Panc1 (cell line): ENCODE measurements at regions not wholly inside any gene's neighbourhood (a gene's known extent, or its start where the extent isn't known, plus 50 kb on each side); places are given as distances from the start of the nearest gene placed in this dataset.

Source experiments
- ATAC-seq: fragments of 200-7000 bp; cut with Tn5 transposase; 2 replicates; pipeline ENCODE4 v1.9.1; 2020; ENCODE audit warnings: mild to moderate bottlenecking, moderate library complexity
- BruUV-seq: library from RNA; stranded (reverse); fragments of 400-500 nt; replicated peaks from 2 replicates; lab custom pipeline; 2021; lab: Mats Ljungman, UMichigan
- CTCF ChIA-PET: fragments of 300-600 bp; sonication (Branson Sonifier 250); formaldehyde crosslinking; loops from one replicate; lab custom pipeline; 2022; ENCODE audit warnings: antibody characterized with exemption; lab: Charles Lee
- POLR2A ChIA-PET: fragments of 300-600 bp; sonication (Branson Sonifier 250); formaldehyde crosslinking; loops from one replicate; lab custom pipeline; 2022; ENCODE audit warnings: antibody characterized with exemption; lab: Charles Lee
- DNase-seq: peaks from one replicate; pipeline ENCODE4 v3.0.0-alpha.2; 2010; ENCODE audit warnings: low read depth, low spot score
- H3K27ac ChIP-seq: 2 replicates; pipeline ENCODE4 v1.5.1; 2011; ENCODE audit warnings: mild to moderate bottlenecking, low read length, inconsistent platforms
- H3K27me3 ChIP-seq: fragments of 200-500 bp; sonication (Bioruptor generic); 2 replicates; pipeline ENCODE4 v1.6.0; 2014; ENCODE audit warnings: low read length, inconsistent platforms; ENCODE audit not compliant: control insufficient read depth, insufficient read depth
- H3K36me3 ChIP-seq: fragments of 200-500 bp; sonication (Bioruptor generic); 2 replicates; pipeline ENCODE4 v1.5.1; 2014; ENCODE audit warnings: inconsistent platforms, mild to moderate bottlenecking, low read length, moderate library complexity; ENCODE audit not compliant: control insufficient read depth, insufficient read depth
- H3K4me1 ChIP-seq: 2 replicates; pipeline ENCODE4 v1.5.1; 2011; ENCODE audit warnings: inconsistent platforms, mild to moderate bottlenecking, low read length, moderate library complexity; ENCODE audit not compliant: control insufficient read depth, insufficient read depth
- H3K4me3 ChIP-seq, 2 experiments: 2 replicates each; pipeline ENCODE4 v1.5.1; 2011 to 2012; ENCODE audit warnings: low read depth in 2 of 2, low read length in 2 of 2, mild to moderate bottlenecking in 2 of 2, inconsistent platforms in 1 of 2, moderate library complexity in 1 of 2
- H3K9me3 ChIP-seq: fragments of 200-500 bp; sonication (Bioruptor generic); 2 replicates; pipeline ENCODE4 v1.5.1; 2014; ENCODE audit warnings: low read depth, mild to moderate bottlenecking, inconsistent platforms, low read length, moderate library complexity; ENCODE audit not compliant: control insufficient read depth, insufficient read depth
- POLR2AphosphoS5 ChIP-seq: IDR thresholded peaks from 2 replicates; pipeline ENCODE4 v1.6.1; 2012; ENCODE audit warnings: mild to moderate bottlenecking, low read depth, low read length, moderate library complexity
- SIN3A ChIP-seq: IDR thresholded peaks from 2 replicates; pipeline ENCODE4 v1.6.1; 2012; ENCODE audit warnings: low read depth, mild to moderate bottlenecking, low read length, moderate library complexity, borderline replicate concordance; ENCODE audit not compliant: insufficient read depth
- TCF7L2 ChIP-seq: IDR thresholded peaks from 2 replicates; pipeline ENCODE4 v1.6.1; 2011; ENCODE audit warnings: mild to moderate bottlenecking, low read depth, low read length, inconsistent platforms
- in situ Hi-C: cut with HindIII; loops from 2 replicates; pipeline ENCODE4 v1.10.0; 2016; ENCODE audit warnings: low sequenced_read_pairs, low pct_unique_long_range_greater_than_20kb
- intact Hi-C: fragments of 100-400 bp; cut with micrococcal nuclease; formaldehyde crosslinking; loops from one replicate; pipeline ENCODE4 v1.10.0; 2022; ENCODE audit not compliant: unreplicated experiment
- TF ChIP-seq, protein P1 (sequence below), 2 experiments: IDR thresholded peaks; 2 replicates each; pipeline ENCODE4 v1.6.1; 2011 to 2012; ENCODE audit warnings: low read depth in 2 of 2, control low read depth in 1 of 2, low read length in 1 of 2, mild to moderate bottlenecking in 1 of 2, moderate library complexity in 1 of 2; ENCODE audit not compliant: insufficient read depth in 1 of 2
- TF ChIP-seq, protein P2 (sequence below): fragments of 450-650 bp; IDR thresholded peaks from 2 replicates; pipeline ENCODE4 v1.5.1; 2017; ENCODE audit warnings: mild to moderate bottlenecking

DNA sequence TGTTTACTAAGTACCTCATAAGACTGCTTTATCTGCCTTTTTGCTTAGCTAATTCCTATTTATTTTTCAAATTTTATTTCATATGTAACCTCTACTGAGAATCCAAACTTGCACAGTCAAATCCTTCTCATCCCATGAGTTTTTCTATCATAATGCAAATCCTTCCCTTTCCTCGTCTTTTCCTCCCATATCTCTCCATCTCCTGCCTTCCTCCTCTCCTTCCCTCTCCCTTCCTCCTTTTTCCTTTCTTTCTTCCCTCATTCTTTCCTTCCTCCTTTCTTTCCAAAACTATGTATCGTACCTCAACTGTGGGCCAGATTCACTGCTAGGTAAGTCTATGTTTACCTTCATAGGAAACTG is 201.4 kb upstream of the TMTC4 start:
- Histone ChIP-seq H3K36me3 (no peaks in the 10 kb centered on the region), H3K9me3 (no peaks in the 10 kb centered on the region), H3K27ac (no peak overlapping the region), H3K4me1 (no peaks in the 10 kb centered on the region), H3K27me3 (no peaks in the 10 kb centered on the region), H3K4me3 (no peak overlapping the region)
- intact Hi-C loops (no loop called here), in situ Hi-C loops (no loop called here)
- ChIA-PET CTCF (no interaction called here), POLR2A (no interaction called here)
- BruUV-seq = no TSS peak
- DNase-seq = no peak
- ATAC-seq = no peak
- TF ChIP-seq POLR2AphosphoS5 = no peak
- TF ChIP-seq SIN3A = no peak
- TF ChIP-seq, protein P1, sequence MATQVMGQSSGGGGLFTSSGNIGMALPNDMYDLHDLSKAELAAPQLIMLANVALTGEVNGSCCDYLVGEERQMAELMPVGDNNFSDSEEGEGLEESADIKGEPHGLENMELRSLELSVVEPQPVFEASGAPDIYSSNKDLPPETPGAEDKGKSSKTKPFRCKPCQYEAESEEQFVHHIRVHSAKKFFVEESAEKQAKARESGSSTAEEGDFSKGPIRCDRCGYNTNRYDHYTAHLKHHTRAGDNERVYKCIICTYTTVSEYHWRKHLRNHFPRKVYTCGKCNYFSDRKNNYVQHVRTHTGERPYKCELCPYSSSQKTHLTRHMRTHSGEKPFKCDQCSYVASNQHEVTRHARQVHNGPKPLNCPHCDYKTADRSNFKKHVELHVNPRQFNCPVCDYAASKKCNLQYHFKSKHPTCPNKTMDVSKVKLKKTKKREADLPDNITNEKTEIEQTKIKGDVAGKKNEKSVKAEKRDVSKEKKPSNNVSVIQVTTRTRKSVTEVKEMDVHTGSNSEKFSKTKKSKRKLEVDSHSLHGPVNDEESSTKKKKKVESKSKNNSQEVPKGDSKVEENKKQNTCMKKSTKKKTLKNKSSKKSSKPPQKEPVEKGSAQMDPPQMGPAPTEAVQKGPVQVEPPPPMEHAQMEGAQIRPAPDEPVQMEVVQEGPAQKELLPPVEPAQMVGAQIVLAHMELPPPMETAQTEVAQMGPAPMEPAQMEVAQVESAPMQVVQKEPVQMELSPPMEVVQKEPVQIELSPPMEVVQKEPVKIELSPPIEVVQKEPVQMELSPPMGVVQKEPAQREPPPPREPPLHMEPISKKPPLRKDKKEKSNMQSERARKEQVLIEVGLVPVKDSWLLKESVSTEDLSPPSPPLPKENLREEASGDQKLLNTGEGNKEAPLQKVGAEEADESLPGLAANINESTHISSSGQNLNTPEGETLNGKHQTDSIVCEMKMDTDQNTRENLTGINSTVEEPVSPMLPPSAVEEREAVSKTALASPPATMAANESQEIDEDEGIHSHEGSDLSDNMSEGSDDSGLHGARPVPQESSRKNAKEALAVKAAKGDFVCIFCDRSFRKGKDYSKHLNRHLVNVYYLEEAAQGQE (IDR thresholded peaks at IDR 0.05; ENCODE audit: insufficient read depth in 1 of 2, low read depth in 2 of 2, low read length in 1 of 2) = no peak
- TF ChIP-seq, protein P2, sequence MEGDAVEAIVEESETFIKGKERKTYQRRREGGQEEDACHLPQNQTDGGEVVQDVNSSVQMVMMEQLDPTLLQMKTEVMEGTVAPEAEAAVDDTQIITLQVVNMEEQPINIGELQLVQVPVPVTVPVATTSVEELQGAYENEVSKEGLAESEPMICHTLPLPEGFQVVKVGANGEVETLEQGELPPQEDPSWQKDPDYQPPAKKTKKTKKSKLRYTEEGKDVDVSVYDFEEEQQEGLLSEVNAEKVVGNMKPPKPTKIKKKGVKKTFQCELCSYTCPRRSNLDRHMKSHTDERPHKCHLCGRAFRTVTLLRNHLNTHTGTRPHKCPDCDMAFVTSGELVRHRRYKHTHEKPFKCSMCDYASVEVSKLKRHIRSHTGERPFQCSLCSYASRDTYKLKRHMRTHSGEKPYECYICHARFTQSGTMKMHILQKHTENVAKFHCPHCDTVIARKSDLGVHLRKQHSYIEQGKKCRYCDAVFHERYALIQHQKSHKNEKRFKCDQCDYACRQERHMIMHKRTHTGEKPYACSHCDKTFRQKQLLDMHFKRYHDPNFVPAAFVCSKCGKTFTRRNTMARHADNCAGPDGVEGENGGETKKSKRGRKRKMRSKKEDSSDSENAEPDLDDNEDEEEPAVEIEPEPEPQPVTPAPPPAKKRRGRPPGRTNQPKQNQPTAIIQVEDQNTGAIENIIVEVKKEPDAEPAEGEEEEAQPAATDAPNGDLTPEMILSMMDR = no peak
- no peak for TF ChIP-seq TCF7L2

DNA sequence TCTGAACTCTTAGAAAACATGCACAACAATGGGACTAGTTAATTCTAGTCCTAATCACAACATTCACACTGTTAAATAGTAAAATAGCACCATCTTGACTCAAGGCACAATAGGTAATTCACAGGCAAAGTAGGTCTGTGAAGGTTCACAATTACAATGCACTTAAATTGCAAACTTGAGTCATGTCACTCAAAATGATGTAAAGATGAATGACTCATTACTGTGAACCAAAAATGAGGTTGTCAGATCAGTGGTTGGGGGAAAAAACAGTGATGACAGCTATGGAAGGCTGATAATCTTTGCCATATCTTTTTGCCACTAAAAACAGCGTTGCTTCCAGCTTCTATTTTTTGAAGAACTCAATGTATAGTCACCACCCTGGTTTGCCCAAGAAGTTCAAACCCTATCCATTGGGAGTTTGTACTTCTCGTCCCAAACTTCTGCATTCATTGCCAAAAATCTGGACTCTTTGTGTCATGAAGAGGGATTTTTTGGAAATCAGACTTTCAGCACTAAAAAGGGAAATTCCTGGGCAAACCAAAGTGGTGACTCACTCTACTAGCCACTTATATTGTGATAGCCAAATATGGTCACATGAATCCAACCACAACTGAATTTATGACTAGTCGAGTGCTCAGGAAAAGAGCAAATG is 200.9 kb upstream of the TMTC4 start:
- ChIA-PET POLR2A (no interaction called here), CTCF (no interaction called here)
- ATAC-seq (no peak), DNase-seq (no peak)
- intact Hi-C loops (no loop called here), in situ Hi-C loops (no loop called here)
- Histone ChIP-seq H3K4me3 (no peak overlapping the region), H3K9me3 (no peaks in the 10 kb centered on the region), H3K36me3 (no peaks in the 10 kb centered on the region), H3K27me3 (no peaks in the 10 kb centered on the region), H3K27ac (no peak overlapping the region), H3K4me1 (no peaks in the 10 kb centered on the region)
- no TSS peak for BruUV-seq
- TF ChIP-seq SIN3A (no peak), TCF7L2 (no peak), POLR2AphosphoS5 (no peak)
- TF ChIP-seq, protein P2 = no peak
- TF ChIP-seq, protein P1 (IDR thresholded peaks at IDR 0.05; ENCODE audit: insufficient read depth in 1 of 2, low read depth in 2 of 2, low read length in 1 of 2) = no peak
